SK-N-SH (cell line): ENCODE measurements at regions not wholly inside any gene's neighbourhood (a gene's known extent, or its start where the extent isn't known, plus 50 kb on each side); places are given as distances from the start of the nearest gene placed in this dataset.

Source experiments
- CTCF ChIA-PET: fragments of 300-600, 350-600 bp; formaldehyde crosslinking; extraction: SDS; loops from one replicate; lab custom pipeline; 2021; lab: Yijun Ruan, JAX
- POLR2A ChIA-PET: fragments of 350-600 bp; sonication (Branson Sonifier 250); formaldehyde crosslinking; extraction: SDS; loops from one replicate; lab custom pipeline; 2020; ENCODE audit warnings: antibody characterized with exemption, inconsistent platforms; lab: Yijun Ruan, JAX
- DNase-seq: peaks from one replicate; pipeline ENCODE4 v3.0.0; 2012
- H2AFZ ChIP-seq: fragments of 200-600 bp; sonication (generic); 2 replicates; pipeline ENCODE4 v1.8.1; 2016; ENCODE audit warnings: antibody characterized with exemption, mild to moderate bottlenecking, low read depth
- H3F3A ChIP-seq: fragments of 200-600 bp; sonication (generic); replicated peaks from 2 replicates; pipeline ENCODE3; 2016; ENCODE audit warnings: antibody characterized with exemption, mild to moderate bottlenecking; ENCODE audit not compliant: insufficient read depth
- H3K27ac ChIP-seq, 2 experiments: fragments of 200-500 bp in 1 of 2; fragments of 200-600 bp in 1 of 2; sonication (Bioruptor generic) in 1 of 2; sonication (generic), shearing (Covaris generic) in 1 of 2; 2 replicates each; pipeline versions ENCODE4 v1.5.1 to v1.6.1; 2014 to 2016; ENCODE audit warnings: low read depth in 2 of 2, inconsistent platforms in 1 of 2, low read length in 1 of 2, mild to moderate bottlenecking in 1 of 2, mixed read lengths in 1 of 2
- H3K27me3 ChIP-seq: fragments of 200-600 bp; sonication (generic), shearing (Covaris generic); 2 replicates; pipeline ENCODE4 v1.6.1; 2016; ENCODE audit warnings: mixed run types; ENCODE audit not compliant: insufficient read depth
- H3K36me3 ChIP-seq, 2 experiments: fragments of 200-500 bp in 1 of 2; fragments of 200-600 bp in 1 of 2; sonication (Bioruptor generic) in 1 of 2; sonication (generic) in 1 of 2; replicated peaks in 1 of 2; 2 replicates each; pipeline versions ENCODE3 to v1.5.1; 2014 to 2016; ENCODE audit warnings: low read length in 1 of 2, mild to moderate bottlenecking in 1 of 2; ENCODE audit not compliant: insufficient read depth in 2 of 2, control insufficient read depth in 1 of 2
- H3K4me1 ChIP-seq, 2 experiments: fragments of 200-500 bp in 1 of 2; fragments of 200-600 bp in 1 of 2; sonication (Bioruptor generic) in 1 of 2; sonication (generic), shearing (Covaris generic) in 1 of 2; 2 replicates each; pipeline versions ENCODE4 v1.5.1 to v1.6.1; 2014 to 2016; ENCODE audit warnings: low read depth in 1 of 2, low read length in 1 of 2, mixed run types in 1 of 2; ENCODE audit not compliant: insufficient read depth in 2 of 2, control insufficient read depth in 1 of 2
- H3K4me2 ChIP-seq: fragments of 200-600 bp; sonication (generic), shearing (Covaris generic); 2 replicates; pipeline ENCODE4 v1.6.1; 2017; ENCODE audit warnings: mixed run types
- H3K4me3 ChIP-seq, 2 experiments: fragments of 200-500 bp in 1 of 2; fragments of 200-600 bp in 1 of 2; sonication (Bioruptor generic) in 1 of 2; sonication (generic), shearing (Covaris generic) in 1 of 2; 2 replicates each; pipeline versions ENCODE4 v1.5.1 to v1.8.1; 2014 to 2016; ENCODE audit warnings: low read depth in 2 of 2, inconsistent platforms in 1 of 2, low read length in 1 of 2, mild to moderate bottlenecking in 1 of 2, mixed read lengths in 1 of 2, moderate library complexity in 1 of 2
- H3K79me2 ChIP-seq: fragments of 200-600 bp; sonication (generic); 2 replicates; pipeline ENCODE4 v1.8.1; 2017; ENCODE audit warnings: mild to moderate bottlenecking; ENCODE audit not compliant: insufficient read depth
- H3K9ac ChIP-seq: fragments of 200-600 bp; sonication (generic); 2 replicates; pipeline ENCODE4 v1.6.1; 2017; ENCODE audit warnings: mixed run types
- H3K9me2 ChIP-seq: fragments of 200-600 bp; sonication (generic); 2 replicates; pipeline ENCODE4 v1.6.1; 2017; ENCODE audit warnings: mixed run types
- H3K9me3 ChIP-seq: fragments of 200-600 bp; sonication (generic); 2 replicates; pipeline ENCODE4 v1.6.1; 2017; ENCODE audit warnings: mixed run types, mild to moderate bottlenecking, moderate library complexity
- H4K20me1 ChIP-seq: fragments of 200-600 bp; sonication (generic); 2 replicates; pipeline ENCODE4 v1.6.1; 2017; ENCODE audit warnings: mild to moderate bottlenecking, mixed run types; ENCODE audit not compliant: insufficient read depth
- FOXJ3 ChIP-seq: sonication (generic); formaldehyde crosslinking; IDR thresholded peaks from 2 replicates; pipeline ENCODE4 v1.5.1; 2020; ENCODE audit warnings: mild to moderate bottlenecking, missing genetic modification reagents
- JUND ChIP-seq: IDR thresholded peaks from 2 replicates; pipeline ENCODE4 v1.4.0; 2012
- NFIC ChIP-seq: IDR thresholded peaks from 2 replicates; pipeline ENCODE4 v1.4.0; 2012; ENCODE audit warnings: borderline replicate concordance
- NRF1 ChIP-seq: IDR thresholded peaks from 2 replicates; pipeline ENCODE4 v1.6.1; 2012; ENCODE audit warnings: low read depth, mild to moderate bottlenecking, low read length
- RAD21 ChIP-seq: IDR thresholded peaks from 2 replicates; pipeline ENCODE4 v1.6.1; 2012; ENCODE audit warnings: mild to moderate bottlenecking, low read length
- RCOR1 ChIP-seq: fragments of 150-350 bp; IDR thresholded peaks from 2 replicates; pipeline ENCODE4 v1.6.1; 2017; ENCODE audit warnings: antibody characterized with exemption, low read length
- REST ChIP-seq: IDR thresholded peaks from 2 replicates; pipeline ENCODE4 v1.6.1; 2012; ENCODE audit warnings: mild to moderate bottlenecking, low read depth, low read length, moderate library complexity
- RFX5 ChIP-seq: IDR thresholded peaks from 2 replicates; pipeline ENCODE4 v1.6.1; 2012; ENCODE audit warnings: mild to moderate bottlenecking, improper control_type of control experiment, low read length
- RXRA ChIP-seq: IDR thresholded peaks from 2 replicates; pipeline ENCODE4 v1.4.0; 2012; ENCODE audit warnings: low read depth, mild to moderate bottlenecking, borderline replicate concordance
- TEAD4 ChIP-seq: IDR thresholded peaks from 2 replicates; pipeline ENCODE4 v1.4.0; 2012; ENCODE audit warnings: mild to moderate bottlenecking, borderline replicate concordance; ENCODE audit not compliant: insufficient read depth
- ZBTB33 ChIP-seq: IDR thresholded peaks from 2 replicates; pipeline ENCODE4 v1.4.0; 2012; ENCODE audit warnings: low read depth, borderline replicate concordance
- WGBS: methylation state at CpG from one replicate; pipeline ENCODE4 v1.1.6; 2017; ENCODE audit warnings: low lambda C conversion rate; 5-methylcytosine and 5-hydroxymethylcytosine counted together

- Histone ChIP-seq H4K20me1 (no peaks in the 10 kb centered on the region), H3K4me3 (no peak overlapping the region), H3K4me2 (no peak overlapping the region), H3K9ac (no peak overlapping the region), H3K27me3 (no peaks in the 10 kb centered on the region), H3K36me3 (no peaks in the 10 kb centered on the region), H3K79me2 (no peaks in the 10 kb centered on the region), H2AFZ (no peak overlapping the region), H3K9me2 (no peaks in the 10 kb centered on the region), H3K4me1 (peaks cover 5 to 13% of the 10 kb centered on the region in 2 experiments; a peak in 3 of 4 replicates), H3F3A (no peaks in the 10 kb centered on the region), H3K9me3 (no peaks in the 10 kb centered on the region), H3K27ac (no peak overlapping the region)
- DNase-seq: no peak
- POLR2A ChIA-PET: no interaction called here
- TF ChIP-seq REST (no peak), RCOR1 (no peak), FOXJ3 (CRISPR knock-in tag) (no peak), NRF1 (no peak), ZBTB33 (no peak), RFX5 (no peak), RXRA (no peak), JUND (no peak), RAD21 (no peak), TEAD4 (no peak)
- CTCF ChIA-PET: interaction anchor here (1.0 to 1.4 kb wide), 2 partner anchors 37 to 611 kb away, joined by 3 to 4 read pairs; no protein-coding TSS in a partner anchor
- WGBS: 83% methylated on average over 5 of the region's 9 CpGs
Measured at GRCh38 chr16:54503011-54503855, 216.6 kb upstream of the IRX3 start.

- Histone ChIP-seq H3K27me3 (no peaks in the 10 kb centered on the region), H3K4me2 (no peak overlapping the region), H3K4me1 (peaks cover 5 to 9% of the 10 kb centered on the region in 2 experiments; a peak in 2 of 4 replicates), H3K36me3 (no peaks in the 10 kb centered on the region), H3K79me2 (no peaks in the 10 kb centered on the region), H3K27ac (no peak overlapping the region), H3F3A (no peaks in the 10 kb centered on the region), H4K20me1 (no peaks in the 10 kb centered on the region), H2AFZ (no peak overlapping the region), H3K4me3 (no peak overlapping the region), H3K9ac (no peak overlapping the region), H3K9me3 (peaks cover 6% of the 10 kb centered on the region; the same call in 1 of the 2 replicates), H3K9me2 (no peaks in the 10 kb centered on the region)
- no peak for DNase-seq
- TF ChIP-seq NFIC: no peak
- TF ChIP-seq RFX5: no peak
- TF ChIP-seq RCOR1: no peak
- POLR2A ChIA-PET: no interaction called here
- CTCF ChIA-PET: interaction anchor here (0.7 kb wide), 1 partner anchor 149 kb away, joined by 3 read pairs; no protein-coding TSS in a partner anchor
- whole genome bisulfite sequencing: 77% methylated on average over 1 of the region's 1 CpG
Measured at GRCh38 chr16:54501797-54502196, 215.2 kb upstream of the IRX3 start.
